ENCODE measurements at regions not wholly inside any gene's neighbourhood (a gene's known extent, or its start where the extent isn't known, plus 50 kb on each side); places are given as distances from the start of the nearest gene placed in this dataset.

GRCh38 chr10:131776496-131776895 lies 124.3 kb upstream of the PPP2R2D start:
- TF ChIP-seq CTCF (IDR thresholded peaks at IDR 0.05; ENCODE audit: poor library complexity) (no peak), EZH2 (IDR thresholded peaks at IDR 0.05; ENCODE audit: borderline replicate concordance) (no peak)
